IMR-90 (cell line): ENCODE measurements at regions not wholly inside any gene's neighbourhood (a gene's known extent, or its start where the extent isn't known, plus 50 kb on each side); places are given as distances from the start of the nearest gene placed in this dataset.

ENCODE experiments used
- ATAC-seq: fragments of 200-7000 bp; cut with Tn5 transposase; 2 replicates; pipeline ENCODE4 v1.9.1; 2020; ENCODE audit warnings: low read depth, mild to moderate bottlenecking, moderate library complexity
- BruUV-seq: library from RNA; stranded (reverse); fragments of 400-500 nt; replicated peaks from 2 replicates; lab custom pipeline; 2021; lab: Mats Ljungman, UMichigan
- CTCF ChIA-PET: fragments of 300-600 bp; formaldehyde crosslinking; extraction: SDS; loops from one replicate; lab custom pipeline; 2021; ENCODE audit warnings: antibody characterized with exemption; lab: Yijun Ruan, JAX
- POLR2A ChIA-PET: fragments of 300-600 bp; sonication (Branson Sonifier 250); formaldehyde crosslinking; loops from one replicate; lab custom pipeline; 2022; ENCODE audit warnings: antibody characterized with exemption; ENCODE audit not compliant: unreplicated experiment; lab: Charles Lee
- DNase-seq: peaks from one replicate; pipeline ENCODE4 v3.0.0; 2013
- H2AFZ ChIP-seq: replicated peaks from 2 replicates; pipeline ENCODE3; 2013; ENCODE audit warnings: low read length, mild to moderate bottlenecking; ENCODE audit not compliant: poor library complexity
- H2AK5ac ChIP-seq: 2 replicates; pipeline ENCODE4 v1.6.1; 2013; ENCODE audit warnings: low read depth, low read length, inconsistent platforms
- H2AK9ac ChIP-seq: replicated peaks from 2 replicates; pipeline ENCODE3; 2013; ENCODE audit warnings: mild to moderate bottlenecking, low read depth, low read length, moderate library complexity; ENCODE audit not compliant: poor library complexity
- H2BK120ac ChIP-seq: 2 replicates; pipeline ENCODE4 v1.6.1; 2013; ENCODE audit warnings: low read depth, low read length, inconsistent platforms
- H2BK15ac ChIP-seq: 3 replicates; pipeline ENCODE4 v1.6.1; 2013; ENCODE audit warnings: low read depth, low read length, inconsistent platforms
- H2BK20ac ChIP-seq: 2 replicates; pipeline ENCODE4 v1.6.1; 2013; ENCODE audit warnings: low read depth, mild to moderate bottlenecking, inconsistent platforms, low read length, moderate library complexity
- H2BK5ac ChIP-seq: 2 replicates; pipeline ENCODE4 v1.6.1; 2013; ENCODE audit warnings: mild to moderate bottlenecking, low read depth, low read length, inconsistent platforms; ENCODE audit not compliant: poor library complexity, severe bottlenecking
- H3K14ac ChIP-seq: replicated peaks from 2 replicates; pipeline ENCODE4 v1.6.1; 2013; ENCODE audit warnings: low read depth, low read length, inconsistent platforms
- H3K18ac ChIP-seq: 2 replicates; pipeline ENCODE4 v1.6.1; 2013; ENCODE audit warnings: low read depth, low read length, control low read depth
- H3K23ac ChIP-seq: 2 replicates; pipeline ENCODE4 v1.6.1; 2013; ENCODE audit warnings: low read depth, low read length, inconsistent platforms
- H3K27ac ChIP-seq: 2 replicates; pipeline ENCODE4 v1.5.1; 2013; ENCODE audit warnings: mild to moderate bottlenecking, control low read depth, low read length; ENCODE audit not compliant: insufficient read depth
- H3K27me3 ChIP-seq: 2 replicates; pipeline ENCODE4 v1.6.1; 2013; ENCODE audit warnings: low read length; ENCODE audit not compliant: control insufficient read depth, insufficient read depth
- H3K36me3 ChIP-seq: 2 replicates; pipeline ENCODE4 v1.6.1; 2013; ENCODE audit warnings: low read length, mixed read lengths; ENCODE audit not compliant: control insufficient read depth, insufficient read depth
- H3K4ac ChIP-seq: 2 replicates; pipeline ENCODE4 v1.6.1; 2013; ENCODE audit warnings: low read depth, low read length, inconsistent platforms
- H3K4me1 ChIP-seq: 2 replicates; pipeline ENCODE4 v1.6.1; 2013; ENCODE audit warnings: low read length, mixed read lengths; ENCODE audit not compliant: control insufficient read depth, insufficient read depth
- H3K4me2 ChIP-seq: 2 replicates; pipeline ENCODE4 v1.6.1; 2013; ENCODE audit warnings: low read depth, mild to moderate bottlenecking, control low read depth, low read length, moderate library complexity
- H3K4me3 ChIP-seq: 2 replicates; pipeline ENCODE4 v1.5.1; 2013; ENCODE audit warnings: low read depth, mild to moderate bottlenecking, control low read depth, low read length, moderate library complexity; ENCODE audit not compliant: insufficient read depth
- H3K56ac ChIP-seq: 2 replicates; pipeline ENCODE4 v1.6.1; 2013; ENCODE audit warnings: low read length, inconsistent platforms; ENCODE audit not compliant: insufficient read depth; ENCODE audit errors: extremely low read depth
- H3K79me1 ChIP-seq, 2 experiments: 2 replicates each; pipeline ENCODE4 v1.6.1; 2013; ENCODE audit warnings: low read length in 2 of 2, inconsistent platforms in 1 of 2, low read depth in 1 of 2
- H3K9ac ChIP-seq: 2 replicates; pipeline ENCODE4 v1.6.1; 2013; ENCODE audit warnings: low read depth, low read length, control low read depth
- H3K9me1 ChIP-seq: 2 replicates; pipeline ENCODE4 v1.6.1; 2013; ENCODE audit warnings: low read length, inconsistent platforms; ENCODE audit not compliant: insufficient read depth
- H3K9me3 ChIP-seq: 2 replicates; pipeline ENCODE4 v1.6.1; 2013; ENCODE audit warnings: low read length; ENCODE audit not compliant: control insufficient read depth, insufficient read depth
- H4K20me1 ChIP-seq: 2 replicates; pipeline ENCODE4 v1.6.1; 2013; ENCODE audit warnings: low read length, inconsistent platforms; ENCODE audit not compliant: insufficient read depth
- H4K5ac ChIP-seq: 2 replicates; pipeline ENCODE4 v1.6.1; 2013; ENCODE audit warnings: mild to moderate bottlenecking, low read depth, low read length, control low read depth
- H4K8ac ChIP-seq, 2 experiments: 2 replicates each; pipeline ENCODE4 v1.6.1; 2013; ENCODE audit warnings: low read depth in 2 of 2, low read length in 2 of 2, control low read depth in 1 of 2, inconsistent platforms in 1 of 2
- H4K91ac ChIP-seq: 2 replicates; pipeline ENCODE4 v1.6.1; 2013; ENCODE audit warnings: low read depth, low read length, inconsistent platforms; ENCODE audit not compliant: insufficient read depth
- BHLHE40 ChIP-seq: fragments of 150-350 bp; IDR thresholded peaks from 2 replicates; pipeline ENCODE4 v1.6.1; 2016; ENCODE audit warnings: mild to moderate bottlenecking, low read depth, low read length
- CEBPB ChIP-seq: IDR thresholded peaks from 2 replicates; pipeline ENCODE4 v1.6.1; 2012; ENCODE audit warnings: low read depth, low read length, improper control_type of control experiment
- CHD1 ChIP-seq: IDR thresholded peaks from 2 replicates; pipeline ENCODE4 v1.6.1; 2012; ENCODE audit warnings: low read depth, low read length, improper control_type of control experiment
- CTCF ChIP-seq: conservative IDR thresholded peaks from 2 replicates; pipeline ENCODE4 v1.5.1; 2012; ENCODE audit warnings: mild to moderate bottlenecking, low read depth, low read length, improper control_type of control experiment
- FOS ChIP-seq: fragments of 150-350 bp; IDR thresholded peaks from 2 replicates; pipeline ENCODE4 v1.6.1; 2016; ENCODE audit warnings: low read depth, low read length
- MAFK ChIP-seq: IDR thresholded peaks from 2 replicates; pipeline ENCODE4 v1.6.1; 2012; ENCODE audit warnings: low read depth, low read length, improper control_type of control experiment
- MAZ ChIP-seq: IDR thresholded peaks from 2 replicates; pipeline ENCODE4 v1.6.1; 2012; ENCODE audit warnings: low read depth, mild to moderate bottlenecking, low read length, improper control_type of control experiment, moderate library complexity, borderline replicate concordance
- MXI1 ChIP-seq: IDR thresholded peaks from 2 replicates; pipeline ENCODE4 v1.6.1; 2012; ENCODE audit warnings: low read depth, mild to moderate bottlenecking, low read length, moderate library complexity, borderline replicate concordance
- NFE2L2 ChIP-seq: fragments of 150-350 bp; IDR thresholded peaks from 2 replicates; pipeline ENCODE4 v1.6.1; 2016; ENCODE audit warnings: low read depth, mild to moderate bottlenecking, low read length
- POLR2A ChIP-seq: IDR thresholded peaks from 2 replicates; pipeline ENCODE4 v1.6.1; 2012; ENCODE audit warnings: mild to moderate bottlenecking, low read depth, low read length
- RCOR1 ChIP-seq: IDR thresholded peaks from 2 replicates; pipeline ENCODE4 v1.6.1; 2012; ENCODE audit warnings: mild to moderate bottlenecking, low read length, improper control_type of control experiment; ENCODE audit not compliant: insufficient replicate concordance
- USF2 ChIP-seq: fragments of 150-350 bp; IDR thresholded peaks from 2 replicates; pipeline ENCODE4 v1.6.1; 2017; ENCODE audit warnings: mild to moderate bottlenecking, antibody characterized with exemption, low read length, low read depth
- WGBS, 2 experiments: methylation state at CpG; one replicate each; pipeline versions ENCODE4 v1.1.5 to v1.1.7; 2013; ENCODE audit warnings: missing lambda C conversion rate in 2 of 2; ENCODE audit not compliant: insufficient read length in 1 of 2; ENCODE audit errors: extremely low coverage in 2 of 2; 5-methylcytosine and 5-hydroxymethylcytosine counted together
- dilution Hi-C: fragments of 300-500 bp; cut with HindIII; formaldehyde crosslinking; loops from one replicate; pipeline ENCODE4 v1.14.3; 2018; ENCODE audit warnings: low sequenced_read_pairs; ENCODE audit not compliant: unreplicated experiment
- in situ Hi-C: fragments of 300-500 bp; cut with MboI; formaldehyde crosslinking; loops from 3 replicates; pipeline ENCODE4 v1.14.3; 2019; ENCODE audit warnings: low sequenced_read_pairs, inconsistent platforms, mixed read lengths
- intact Hi-C: fragments of 100-400 bp; cut with micrococcal nuclease; formaldehyde crosslinking; loops from 2 replicates; pipeline ENCODE4 v1.10.0; 2022

- Histone ChIP-seq H3K36me3 (peaks cover 29% of the 10 kb centered on the region), H3K56ac (no peak overlapping the region), H3K4me1 (no peaks in the 10 kb centered on the region), H3K14ac (no peak overlapping the region), H3K27me3 (no peaks in the 10 kb centered on the region), H3K9me1 (peaks cover 13% of the 10 kb centered on the region), H3K4me2 (no peak overlapping the region), H3K4me3 (no peak overlapping the region), H4K8ac (no peak overlapping the region), H3K79me1 (peaks cover 0 to 8% of the 10 kb centered on the region in 2 experiments; a peak in 1 of 4 replicates), H4K5ac (no peak overlapping the region), H3K18ac (no peak overlapping the region), H4K91ac (no peak overlapping the region), H2AFZ (no peak overlapping the region), H2BK5ac (no peak overlapping the region), H3K9ac (no peak overlapping the region), H3K27ac (no peak overlapping the region), H3K4ac (no peak overlapping the region), H2BK120ac (no peak overlapping the region), H3K23ac (no peak overlapping the region), H2AK5ac (no peak overlapping the region), H4K20me1 (peaks cover 4% of the 10 kb centered on the region), H2AK9ac (no peak overlapping the region), H2BK20ac (no peak overlapping the region), H2BK15ac (no peak overlapping the region), H3K9me3 (no peaks in the 10 kb centered on the region)
- ATAC-seq, result no peak
- no peak for TF ChIP-seq CEBPB
- TF ChIP-seq RCOR1, result no peak
- no peak for TF ChIP-seq MAZ
- no peak for TF ChIP-seq CTCF
- TF ChIP-seq MAFK, result no peak
- TF ChIP-seq POLR2A, result no peak
- TF ChIP-seq BHLHE40, result no peak
- no peak for TF ChIP-seq FOS
- no peak for TF ChIP-seq NFE2L2
- TF ChIP-seq MXI1, result no peak
- TF ChIP-seq CHD1, result no peak
- no peak for TF ChIP-seq USF2
- BruUV-seq, result no TSS peak
- WGBS, 2 experiments, result no CpG with 5 or more reads among the region's 5 CpGs
- ChIA-PET POLR2A (no interaction called here), CTCF (interaction anchor here (0.7 kb wide), 1 partner anchor 21 kb away, joined by 3 read pairs; no protein-coding TSS in a partner anchor)
- in situ Hi-C loops, result no loop called here
- intact Hi-C loops, result no loop called here
- DNase-seq, result no peak
- dilution Hi-C loops, result no loop called here
Observed at GRCh38 chr19:5231857-5232678, 108.5 kb downstream of the PTPRS start.
